Hematopoietic multipotent progenitor cell treated with erythropoietin and hydrocortisone succinate and interleukin-3 and kit ligand, for 6 days (in vitro differentiated cells): ENCODE measurements at regions not wholly inside any gene's neighbourhood (a gene's known extent, or its start where the extent isn't known, plus 50 kb on each side); places are given as distances from the start of the nearest gene placed in this dataset.
A peak's percentile ranks its signal among the peaks of the same experiment; 100 is the strongest.

ENCODE experiments used
- DNase-seq: peaks from one replicate; pipeline ENCODE4 v3.0.0-alpha.2; 2015

DNA sequence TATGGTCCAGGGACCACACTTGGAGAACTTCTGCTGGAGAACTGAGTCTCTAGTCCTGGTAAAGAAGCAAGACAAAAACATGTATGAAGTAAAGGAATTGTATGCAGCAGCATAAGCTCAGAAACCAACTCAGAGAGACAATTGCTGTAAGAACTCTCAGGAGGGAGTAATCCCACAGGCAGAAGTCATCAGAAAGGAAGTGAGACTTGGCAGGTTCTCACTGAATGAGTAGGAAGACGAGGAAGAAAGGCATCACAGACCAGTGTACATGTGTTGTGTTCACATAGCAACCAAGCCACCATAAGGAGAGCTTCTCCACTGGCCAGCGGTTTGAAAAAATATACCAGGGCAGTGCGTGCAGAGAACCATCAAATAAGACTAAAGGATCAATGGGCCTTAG is 57.9 kb upstream of the FST start:
- DNase-seq: no peak

DNA sequence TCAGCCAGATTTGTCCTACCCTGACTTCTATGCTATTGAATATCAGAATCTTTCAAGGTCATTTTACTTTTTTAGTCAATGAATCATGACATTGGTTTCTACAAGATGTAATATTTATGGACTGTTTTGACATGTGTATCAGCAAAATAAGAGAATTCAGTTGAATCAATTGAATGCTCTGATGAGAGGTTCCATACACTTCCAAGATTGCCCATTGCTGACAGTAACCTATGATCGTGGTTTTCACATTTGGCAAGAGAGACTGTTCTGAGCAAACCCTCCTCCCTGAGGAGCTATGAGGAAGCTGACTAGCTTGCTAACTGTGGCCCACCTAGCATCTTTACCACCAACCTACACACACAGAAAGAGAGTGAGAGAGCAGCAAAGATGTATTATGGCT is 56.7 kb upstream of the FST start:
- DNase-seq: no peak

DNA sequence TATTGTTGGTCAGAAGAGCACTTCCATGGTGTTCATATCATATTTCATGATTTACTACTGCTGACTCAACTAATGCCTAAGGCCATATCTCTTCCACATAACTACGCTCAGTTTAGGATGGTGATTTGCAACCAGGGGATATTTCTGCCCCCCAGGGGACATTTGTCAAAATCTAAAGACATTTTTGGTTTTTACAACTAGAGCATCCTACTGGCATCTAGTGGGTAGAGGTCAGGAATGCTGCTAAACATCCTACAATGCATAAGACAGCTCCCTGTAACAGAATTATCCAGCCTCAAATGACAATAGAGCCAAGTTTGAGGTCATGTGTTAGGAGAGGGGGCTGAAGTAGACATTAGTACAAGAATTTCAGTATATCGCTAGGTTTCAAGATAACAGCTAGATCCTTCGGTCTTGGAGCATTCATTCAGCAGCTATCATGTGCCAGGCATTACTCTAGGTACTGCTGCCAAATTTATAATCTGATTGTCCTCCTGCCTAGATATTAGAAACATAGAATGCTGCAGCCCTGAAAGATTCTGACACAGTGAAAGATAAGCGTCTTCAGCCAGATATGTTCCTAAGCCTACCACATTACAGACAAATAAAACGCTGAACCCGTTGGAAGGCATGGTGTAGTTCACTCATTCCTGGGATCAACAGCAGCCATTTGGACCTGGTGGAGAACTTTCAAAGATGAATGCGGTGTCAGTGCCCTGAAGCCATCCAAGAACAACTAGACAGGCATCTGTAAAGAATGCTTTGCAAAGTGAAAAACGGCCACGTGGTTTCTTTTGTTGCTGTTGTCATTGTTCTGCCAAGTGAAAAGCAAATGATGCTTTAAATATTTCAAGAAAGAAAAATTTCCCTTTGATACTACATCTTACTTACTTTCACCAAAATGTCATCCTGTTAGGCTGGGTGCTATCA is 55.5 kb upstream of the FST start:
- peak; percentile 41 for DNase-seq

DNA sequence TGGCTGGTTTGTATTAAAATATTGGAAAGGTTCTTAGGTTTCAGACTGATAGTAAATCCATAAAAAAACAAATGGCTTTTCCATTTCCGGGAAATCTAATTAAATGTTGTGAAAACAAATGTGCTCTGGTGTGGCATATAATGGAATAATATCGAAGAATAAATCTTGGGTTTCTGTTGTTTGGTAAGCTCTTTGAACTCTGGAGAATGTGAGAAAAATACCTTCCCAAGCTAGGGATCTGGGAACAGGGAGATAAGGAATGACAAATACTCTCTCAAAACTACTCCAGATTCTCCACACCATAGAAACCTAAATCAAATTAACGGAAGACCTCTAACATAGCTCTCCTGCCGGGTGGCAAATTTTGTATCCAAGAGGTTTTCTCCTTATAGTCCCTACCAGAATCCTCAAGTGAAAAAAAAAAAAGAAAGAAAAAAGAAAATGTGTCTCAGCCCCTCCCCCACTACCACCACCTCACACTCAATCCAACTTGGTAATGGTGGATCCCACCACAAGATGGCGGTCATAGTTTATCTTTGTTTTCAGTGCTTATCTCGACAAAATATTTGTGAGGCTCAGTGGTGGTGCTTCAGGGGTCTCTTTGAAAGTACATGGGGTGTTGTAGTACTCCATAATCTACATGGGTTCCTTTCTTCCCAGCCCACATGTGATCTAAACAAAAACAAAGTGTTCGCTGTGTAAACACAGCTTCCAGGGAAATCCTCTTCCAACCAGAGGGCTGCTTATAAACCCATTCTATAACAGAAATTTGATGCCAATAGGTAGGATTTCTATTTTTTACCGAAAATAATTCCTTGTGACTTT is 54.5 kb upstream of the FST start:
- peak; percentile 67 for DNase-seq

DNA sequence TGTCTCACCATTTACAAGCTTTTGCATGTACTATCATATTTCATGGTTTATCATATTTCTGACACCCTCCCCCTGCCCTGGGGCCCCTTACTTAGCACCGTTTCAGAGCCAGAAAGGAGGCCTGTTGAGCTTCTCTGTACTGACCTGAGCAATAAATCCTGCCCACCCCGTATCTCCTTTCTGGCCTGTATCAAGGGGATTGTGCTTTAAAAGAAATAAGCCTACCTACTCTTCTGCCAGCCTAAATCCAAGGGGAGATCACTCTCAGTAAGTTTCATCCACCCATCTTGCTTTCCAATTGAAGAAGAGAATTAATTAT is 54.0 kb upstream of the FST start:
- no peak for DNase-seq

DNA sequence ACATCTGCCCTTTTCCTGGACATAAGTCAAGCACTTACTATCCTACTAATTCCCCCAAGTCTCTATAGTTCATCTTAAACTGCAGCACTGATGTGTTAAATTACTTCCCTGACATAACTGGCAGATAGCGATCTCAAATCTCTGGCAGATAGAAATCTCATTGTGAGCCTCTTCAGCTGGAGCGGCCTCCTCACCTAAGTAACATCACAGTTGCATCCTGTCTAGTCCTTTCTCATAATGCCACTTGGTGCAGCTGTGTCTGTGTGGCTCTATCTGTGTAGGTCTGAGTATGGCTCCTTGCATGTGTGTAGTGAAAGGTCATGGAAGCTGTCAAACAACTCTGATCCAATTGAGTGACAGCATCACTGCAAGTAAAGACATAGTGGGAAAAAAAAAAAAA is 53.6 kb upstream of the FST start:
- no peak for DNase-seq

DNA sequence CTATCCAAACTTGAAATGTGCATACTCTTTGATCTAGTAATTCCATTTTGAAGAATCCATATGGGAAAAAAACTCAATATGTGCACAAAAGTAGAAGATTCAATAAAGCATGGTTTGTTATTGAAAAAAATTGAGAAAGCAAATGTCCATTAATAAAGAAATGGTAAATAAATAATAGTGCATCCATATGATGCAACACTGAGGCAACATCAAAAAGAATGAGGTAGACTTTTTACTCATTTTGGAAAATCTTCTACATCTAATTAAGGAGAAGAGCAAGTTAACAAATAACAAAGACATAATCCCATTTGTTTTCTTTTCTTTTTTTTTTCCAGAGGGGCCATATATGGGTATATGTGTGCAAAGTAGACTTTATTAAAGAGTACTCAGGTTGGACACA is 52.5 kb upstream of the FST start:
- no peak for DNase-seq

DNA sequence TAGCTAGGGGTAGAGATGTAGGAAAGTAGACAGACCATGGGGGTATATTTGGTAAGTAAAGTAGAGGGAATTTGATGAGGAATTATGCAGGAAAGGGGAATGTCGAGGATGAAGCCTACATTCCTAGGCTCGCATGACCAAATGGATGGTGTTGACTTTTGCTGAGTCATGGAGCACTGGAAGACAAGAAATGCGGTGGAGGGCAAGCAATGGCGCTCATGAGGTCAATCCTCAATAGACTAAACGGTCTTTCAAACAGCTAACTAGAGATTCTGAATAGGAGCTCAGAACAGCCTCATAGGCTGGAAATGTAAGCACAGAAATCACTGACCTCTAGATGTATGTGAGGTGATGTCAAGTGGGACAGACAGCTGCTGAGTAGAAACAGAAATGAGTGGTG is 50.7 kb upstream of the FST start:
- DNase-seq: no peak

DNA sequence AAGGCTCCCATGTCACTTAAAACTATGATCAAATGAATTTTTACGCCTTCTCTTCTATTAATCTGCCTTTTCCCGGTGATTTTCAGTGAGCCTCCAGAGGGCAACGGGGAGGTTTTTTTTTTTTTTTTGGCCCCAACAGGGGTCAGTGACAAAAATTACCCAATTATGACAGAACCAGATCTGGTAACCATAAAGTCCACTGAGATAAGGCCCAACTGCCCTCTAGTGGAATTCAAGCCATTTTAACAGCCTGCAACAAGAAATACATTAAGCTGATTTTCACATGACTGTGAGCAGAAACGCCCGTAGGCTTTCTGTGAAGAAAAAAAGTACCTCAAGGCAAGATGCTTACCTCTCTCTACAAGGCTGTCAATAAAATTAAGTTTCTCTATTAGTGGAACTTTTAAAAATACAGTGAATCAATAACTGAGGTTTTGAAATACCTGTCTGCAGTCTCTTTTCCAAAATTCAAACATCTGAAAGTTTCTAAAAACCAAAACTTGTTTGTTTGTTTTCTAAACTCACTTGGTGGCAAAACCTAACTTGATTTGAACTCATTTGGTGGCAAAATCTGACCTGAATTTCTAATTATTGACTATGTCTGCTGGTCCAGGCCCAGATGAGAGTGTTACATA is 49.7 kb upstream of the FST start:
- peak; percentile 62 for DNase-seq
